ENCODE measurements at regions not wholly inside any gene's neighbourhood (a gene's known extent, or its start where the extent isn't known, plus 50 kb on each side); places are given as distances from the start of the nearest gene placed in this dataset.
"Not testable (repeated sequence)": the region's sequence is repeated elsewhere in the genome, so short reads cannot be mapped to it uniquely, and the experiment has no call there.

- no peak for DNase-seq
Measured at GRCh38 chr13:83085186-83085900, 796.9 kb downstream of the SLITRK1 start.

DNA sequence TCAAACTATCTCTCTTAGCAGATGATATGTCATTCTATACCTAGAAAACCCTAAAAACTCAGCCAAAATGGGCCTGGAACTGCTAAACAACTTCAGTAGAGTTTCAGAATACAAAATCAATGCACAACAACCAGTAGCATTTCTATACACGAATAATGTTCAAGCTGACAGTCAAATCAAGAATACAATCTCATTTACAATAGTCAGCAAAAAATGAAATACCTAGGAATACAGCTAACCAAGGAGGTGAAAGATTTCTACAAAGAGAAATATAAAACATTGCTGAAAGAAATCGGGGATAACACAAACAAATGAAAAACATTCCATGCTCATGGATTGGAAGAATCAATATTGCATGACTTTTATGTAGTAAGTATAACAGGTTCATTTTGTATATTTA, 804.8 kb downstream of the SLITRK1 start:
- no peak for DNase-seq

DNA sequence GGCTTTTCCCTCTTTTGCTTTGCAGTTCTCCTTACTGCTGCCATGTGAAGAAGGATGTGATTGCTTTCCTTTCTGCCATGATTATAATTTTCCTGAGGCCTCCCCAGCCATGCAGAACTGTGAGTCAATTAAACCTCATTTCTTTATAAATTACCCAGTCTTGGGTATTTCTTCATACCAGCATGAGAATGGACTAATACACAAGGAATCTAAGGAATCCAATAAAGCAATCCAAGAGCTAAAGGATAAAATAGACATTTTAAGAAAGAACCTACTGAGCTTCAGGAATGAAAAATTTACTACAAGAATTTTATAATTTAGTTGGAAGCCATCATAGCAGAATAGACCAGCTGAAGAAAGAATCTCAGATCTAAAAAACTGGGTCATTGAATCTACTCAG, 808.3 kb downstream of the SLITRK1 start:
- DNase-seq = not testable (repeated sequence)

DNA sequence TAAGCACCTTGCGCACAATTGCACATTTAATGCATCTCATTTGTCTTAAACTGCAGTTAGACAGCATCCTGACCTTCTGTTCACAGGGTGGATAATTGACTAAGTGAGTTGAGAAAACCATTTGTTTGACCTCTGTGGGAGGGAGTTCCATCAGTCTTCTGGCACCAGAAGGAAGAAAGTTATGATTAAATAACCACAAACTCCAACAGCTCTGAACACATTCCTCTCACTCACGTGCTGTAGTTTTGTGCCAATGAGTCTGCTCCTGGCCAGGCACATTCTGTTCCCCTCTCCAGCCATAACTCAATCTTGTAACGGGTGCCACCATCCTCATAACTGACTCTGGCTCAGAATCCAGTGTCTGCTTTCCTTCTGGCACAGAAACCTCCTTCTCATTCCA, 817.2 kb downstream of the SLITRK1 start:
- no peak for DNase-seq

DNA sequence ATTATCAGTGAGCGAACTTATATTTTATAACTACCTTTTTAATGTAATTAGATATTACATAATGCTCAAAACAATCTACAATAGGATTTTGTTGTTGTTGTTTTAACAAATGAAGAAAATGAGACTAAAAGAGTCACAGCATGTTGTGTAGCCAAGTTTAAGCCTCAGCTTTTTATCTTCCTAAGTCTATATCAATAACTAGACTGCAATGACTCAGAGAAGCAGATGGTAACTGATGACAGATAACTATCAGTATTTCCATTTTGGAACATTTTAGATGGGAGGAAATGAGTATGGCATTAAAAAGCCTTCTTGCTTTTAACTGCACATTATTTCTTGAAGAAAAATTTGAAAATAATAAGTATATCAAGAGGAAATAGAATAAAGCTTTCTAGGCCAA, 825.2 kb downstream of the SLITRK1 start:
- DNase-seq = no peak

DNA sequence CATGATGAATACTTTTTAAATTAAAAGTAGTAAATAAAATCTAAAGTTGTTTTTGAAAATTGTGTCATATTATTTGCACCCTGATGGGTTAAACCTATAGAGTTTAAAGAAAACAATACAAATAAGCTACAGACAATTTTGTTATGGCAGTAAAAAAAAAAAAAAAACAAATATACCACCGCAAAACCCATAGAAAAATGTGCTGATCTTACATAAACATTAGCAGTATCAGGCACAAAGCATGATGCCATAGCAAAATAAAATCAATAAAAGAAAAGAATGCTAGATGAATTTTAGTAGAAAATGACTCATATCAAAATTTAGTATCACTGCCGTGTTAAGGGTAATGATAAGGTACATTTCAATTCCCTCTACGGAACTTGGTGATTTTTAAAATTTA, 826.0 kb downstream of the SLITRK1 start:
- no peak for DNase-seq

DNA sequence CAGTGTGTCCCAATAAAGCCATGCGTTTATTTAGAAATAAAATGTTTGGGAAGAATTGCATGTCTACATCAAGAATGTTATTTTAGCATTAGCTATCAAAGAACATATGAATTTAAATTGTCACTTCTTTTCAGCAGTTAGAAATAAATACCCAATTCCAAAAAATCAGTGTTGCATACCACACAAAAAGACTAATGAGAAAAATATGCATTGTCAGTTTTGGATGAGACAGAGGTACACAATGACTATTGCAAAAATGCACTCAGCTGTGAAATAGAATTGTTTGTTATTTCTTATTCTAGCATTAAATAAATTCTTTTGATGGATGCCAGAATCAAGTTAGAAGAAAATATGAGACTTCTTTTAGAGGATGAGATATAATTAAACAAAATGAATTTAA, 833.9 kb downstream of the SLITRK1 start:
- no peak for DNase-seq

DNA sequence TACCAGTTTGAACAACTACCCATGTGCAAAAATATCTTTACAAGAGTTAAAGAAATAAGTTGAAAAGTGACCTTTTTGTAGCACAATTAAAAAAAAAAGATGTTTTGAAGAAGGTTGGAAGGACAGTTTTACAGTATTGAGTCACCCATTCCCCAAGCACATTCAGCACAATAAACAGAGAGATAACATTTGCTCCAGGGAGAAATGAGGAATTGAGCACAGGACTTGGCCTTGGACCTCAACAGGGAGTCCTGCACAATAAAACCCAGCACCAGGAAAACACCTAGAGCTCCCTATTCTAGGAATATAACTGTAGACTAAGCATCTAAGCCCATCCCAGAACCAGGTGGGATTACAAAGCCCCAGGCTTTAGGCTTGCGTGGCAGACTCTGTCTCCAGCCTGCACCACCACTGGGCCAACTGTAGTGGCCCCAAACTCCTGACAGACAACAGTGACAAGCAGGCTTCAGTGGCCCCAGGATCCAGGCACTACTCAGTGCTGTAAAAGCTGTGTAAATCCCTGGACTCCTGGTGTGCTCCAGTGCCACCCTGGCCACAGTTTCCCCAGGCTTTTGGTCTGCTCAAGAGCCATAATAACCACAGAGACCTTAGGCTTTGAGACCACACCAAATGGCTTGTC, 857.2 kb downstream of the SLITRK1 start:
- DNase-seq = no peak

- DNase-seq = no peak
Measured at GRCh38 chr13:83024232-83024631, 858.0 kb downstream of the SLITRK1 start.

GRCh38 chr13:83019986-83020385, 862.3 kb downstream of the SLITRK1 start:
- DNase-seq = no peak

- no peak for DNase-seq
Measured at GRCh38 chr13:83009987-83010386, 872.3 kb downstream of the SLITRK1 start.

- no peak for DNase-seq
Measured at GRCh38 chr13:83008212-83008929, 873.9 kb downstream of the SLITRK1 start.

GRCh38 chr13:83007226-83007625, 875.0 kb downstream of the SLITRK1 start:
- DNase-seq = no peak

DNA sequence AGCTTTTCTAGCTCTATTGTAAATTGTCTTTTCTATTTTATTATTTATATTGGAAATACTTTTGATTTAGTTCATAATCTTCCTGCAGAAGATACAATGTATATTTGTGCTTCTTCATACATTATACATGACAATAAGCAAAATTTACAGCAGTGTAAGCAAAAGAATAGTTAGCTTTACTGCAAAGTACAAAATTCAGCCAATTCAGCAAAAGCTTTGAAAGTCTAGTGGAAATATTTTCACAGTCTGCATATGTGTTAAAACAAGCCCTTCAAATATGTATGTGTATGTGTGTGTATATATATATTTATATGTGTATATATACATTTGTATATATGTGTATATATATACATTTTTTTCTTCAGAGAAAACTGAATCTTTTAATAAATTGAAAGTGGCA, 879.1 kb downstream of the SLITRK1 start:
- DNase-seq = no peak

- no peak for DNase-seq
Measured at GRCh38 chr13:82993417-82993816, 888.9 kb downstream of the SLITRK1 start.

- DNase-seq = no peak
Measured at GRCh38 chr13:82976499-82976898, 905.8 kb downstream of the SLITRK1 start.

DNA sequence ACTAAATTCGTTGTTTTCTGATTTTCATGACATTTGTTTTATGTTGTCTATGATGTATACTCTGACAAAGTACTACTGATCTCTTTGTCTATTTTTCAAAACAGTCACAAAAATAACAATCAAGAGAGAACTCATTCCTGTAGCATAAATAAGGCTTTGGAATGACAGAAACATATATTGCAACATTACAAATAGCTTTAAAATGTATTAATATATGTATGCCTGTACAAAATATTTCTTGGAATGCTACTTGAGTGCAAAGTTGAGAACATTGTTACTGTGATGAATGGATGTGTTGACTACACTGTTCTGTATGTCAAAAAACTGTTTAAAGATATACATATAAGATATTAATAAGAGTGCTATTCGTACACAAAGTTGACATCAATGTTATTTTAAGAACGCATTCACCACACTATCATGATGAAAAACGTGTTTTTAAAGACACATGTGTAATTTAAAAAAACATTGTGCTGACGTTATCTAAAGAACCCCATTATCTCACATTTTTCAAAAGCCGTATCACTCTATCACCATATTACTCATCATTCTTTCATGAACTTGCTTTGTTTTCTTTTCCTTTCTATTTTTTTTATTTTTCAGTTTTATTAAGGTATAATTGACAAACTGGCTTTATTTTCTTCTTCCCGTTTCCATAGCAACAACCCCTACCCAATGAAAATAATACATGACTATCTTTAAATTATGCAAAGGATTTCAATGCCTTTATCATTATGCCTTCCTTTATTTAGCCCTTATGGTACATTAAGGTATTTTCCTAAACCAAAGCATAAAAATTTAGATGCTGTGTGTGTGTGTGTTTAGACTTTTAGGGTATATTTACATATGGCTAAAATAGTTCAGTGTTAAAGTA, 918.8 kb downstream of the SLITRK1 start:
- no peak for DNase-seq

GRCh38 chr13:82962397-82962796, 919.9 kb downstream of the SLITRK1 start:
- DNase-seq = no peak

- DNase-seq = no peak
Measured at GRCh38 chr13:82961757-82962156, 920.5 kb downstream of the SLITRK1 start.

GRCh38 chr13:82952336-82952735, 929.9 kb downstream of the SLITRK1 start:
- DNase-seq = not testable (repeated sequence)

- DNase-seq = no peak
Measured at GRCh38 chr13:82947683-82948082, 934.6 kb downstream of the SLITRK1 start.

- no peak for DNase-seq
Measured at GRCh38 chr13:82947191-82947621, 935.1 kb downstream of the SLITRK1 start.

DNA sequence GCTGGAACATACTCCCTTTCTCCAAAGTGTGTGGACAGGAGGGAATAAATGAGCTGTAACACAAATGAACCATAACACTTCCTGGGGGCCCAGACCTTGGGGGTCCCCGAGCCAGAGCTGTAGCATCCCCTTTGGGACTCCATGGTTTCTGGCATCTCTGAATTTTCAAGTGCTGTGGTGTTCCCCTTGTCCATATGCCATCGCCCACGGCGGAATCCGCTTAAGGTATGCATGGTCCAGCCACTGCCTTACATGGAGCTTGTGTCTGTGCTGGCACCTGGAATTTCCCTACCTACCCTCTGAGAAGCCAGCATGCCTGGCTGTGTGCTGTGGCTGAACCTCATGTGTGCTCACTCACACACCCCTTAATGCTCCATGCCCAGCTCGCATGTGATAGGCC, 943.6 kb downstream of the SLITRK1 start:
- DNase-seq = no peak
